Bronchial epithelial cell (primary cell): ENCODE measurements at regions not wholly inside any gene's neighbourhood (a gene's known extent, or its start where the extent isn't known, plus 50 kb on each side); places are given as distances from the start of the nearest gene placed in this dataset.

Source experiments
- DNase-seq: peaks from one replicate; pipeline ENCODE4 v3.0.0-alpha.2; 2010; ENCODE audit warnings: low read depth
- FAIRE-seq: peaks from 2 replicates; lab custom pipeline; 2011; peaks lifted over from hg19 to GRCh38; lab: Jason Lieb, UNC
- H3K27me3 ChIP-seq: 2 replicates; pipeline ENCODE4 v1.5.1; 2011; ENCODE audit warnings: low read length; ENCODE audit not compliant: control insufficient read depth, insufficient read depth
- H3K36me3 ChIP-seq: 2 replicates; pipeline ENCODE4 v1.5.1; 2011; ENCODE audit warnings: low read length; ENCODE audit not compliant: control insufficient read depth, insufficient read depth
- H3K4me3 ChIP-seq: 2 replicates; pipeline ENCODE4 v1.5.1; 2011; ENCODE audit warnings: mild to moderate bottlenecking, low read depth, low read length, control low read depth
- TF ChIP-seq, protein P1 (sequence below): IDR thresholded peaks from 2 replicates; pipeline ENCODE4 v1.5.1; 2011; ENCODE audit warnings: mild to moderate bottlenecking, moderate library complexity, low read length, control low read depth, inconsistent platforms; ENCODE audit not compliant: insufficient read depth, severe bottlenecking

DNA sequence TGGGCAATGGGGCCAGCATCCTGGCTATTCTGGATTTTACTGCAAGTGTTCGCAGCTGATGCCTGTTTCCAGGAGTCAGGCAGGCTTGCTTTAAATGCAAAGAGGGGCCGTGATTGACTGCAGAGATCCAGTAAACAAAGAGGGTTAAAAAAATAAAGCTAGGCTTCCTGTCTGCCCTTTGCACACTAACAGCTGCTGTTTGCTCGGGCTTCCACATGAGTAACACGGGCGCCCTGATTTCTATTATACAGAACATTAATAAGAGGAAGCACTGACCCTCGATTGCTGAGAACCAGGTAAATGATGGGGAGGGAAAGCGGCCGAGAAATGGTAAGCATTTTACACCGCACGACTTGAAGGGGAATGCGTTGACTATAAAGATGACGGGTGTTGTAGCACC, 254.2 kb upstream of the ZNF507 start:
- TF ChIP-seq, protein P1, sequence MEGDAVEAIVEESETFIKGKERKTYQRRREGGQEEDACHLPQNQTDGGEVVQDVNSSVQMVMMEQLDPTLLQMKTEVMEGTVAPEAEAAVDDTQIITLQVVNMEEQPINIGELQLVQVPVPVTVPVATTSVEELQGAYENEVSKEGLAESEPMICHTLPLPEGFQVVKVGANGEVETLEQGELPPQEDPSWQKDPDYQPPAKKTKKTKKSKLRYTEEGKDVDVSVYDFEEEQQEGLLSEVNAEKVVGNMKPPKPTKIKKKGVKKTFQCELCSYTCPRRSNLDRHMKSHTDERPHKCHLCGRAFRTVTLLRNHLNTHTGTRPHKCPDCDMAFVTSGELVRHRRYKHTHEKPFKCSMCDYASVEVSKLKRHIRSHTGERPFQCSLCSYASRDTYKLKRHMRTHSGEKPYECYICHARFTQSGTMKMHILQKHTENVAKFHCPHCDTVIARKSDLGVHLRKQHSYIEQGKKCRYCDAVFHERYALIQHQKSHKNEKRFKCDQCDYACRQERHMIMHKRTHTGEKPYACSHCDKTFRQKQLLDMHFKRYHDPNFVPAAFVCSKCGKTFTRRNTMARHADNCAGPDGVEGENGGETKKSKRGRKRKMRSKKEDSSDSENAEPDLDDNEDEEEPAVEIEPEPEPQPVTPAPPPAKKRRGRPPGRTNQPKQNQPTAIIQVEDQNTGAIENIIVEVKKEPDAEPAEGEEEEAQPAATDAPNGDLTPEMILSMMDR: no peak
- DNase-seq: no peak
- no peaks in the 10 kb centered on the region for H3K36me3 ChIP-seq
- no peak overlapping the region for H3K4me3 ChIP-seq
- no peaks in the 10 kb centered on the region for H3K27me3 ChIP-seq
- FAIRE-seq: no peak

DNA sequence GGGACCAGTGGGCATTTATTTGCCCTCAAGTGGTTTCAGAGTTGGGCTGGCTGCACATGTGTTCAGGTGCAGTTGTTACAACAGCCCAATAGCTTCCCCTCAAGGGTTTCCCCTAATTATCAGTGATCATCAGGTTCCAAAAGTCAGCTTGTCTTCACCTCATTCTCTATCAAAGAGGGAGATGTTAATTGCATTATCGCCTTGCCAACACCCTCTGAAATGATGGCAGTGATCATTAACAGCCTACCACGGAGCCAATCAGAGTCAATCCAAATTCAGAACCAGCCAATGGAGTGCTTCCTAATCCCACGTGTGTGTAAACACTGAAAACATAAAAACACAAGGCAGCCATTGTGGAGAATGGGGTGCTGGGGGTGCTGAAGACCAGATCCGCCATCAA, 248.4 kb upstream of the ZNF507 start:
- TF ChIP-seq, protein P1: no peak
- FAIRE-seq: no peak
- H3K4me3 ChIP-seq: no peak overlapping the region
- H3K36me3 ChIP-seq: no peaks in the 10 kb centered on the region
- DNase-seq: no peak
- H3K27me3 ChIP-seq: no peaks in the 10 kb centered on the region

DNA sequence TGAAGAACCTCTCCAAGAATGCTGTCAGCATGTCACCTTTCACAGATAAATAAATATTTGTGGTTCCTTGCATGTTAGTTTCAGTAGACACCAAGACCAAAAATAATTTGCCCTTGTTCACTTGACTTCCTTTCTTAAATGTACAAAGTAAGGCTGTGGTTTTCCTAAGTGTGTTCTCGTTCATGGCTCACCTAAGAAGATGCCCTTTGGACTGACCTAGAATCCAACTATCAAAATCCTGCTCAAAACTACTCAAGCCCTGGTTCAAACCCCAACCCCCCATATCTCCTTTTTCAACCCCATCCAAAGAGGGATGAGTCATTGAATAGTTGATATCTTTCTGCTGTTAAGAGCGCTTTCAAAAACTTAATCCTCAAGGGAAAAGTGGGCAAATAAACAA, 247.8 kb upstream of the ZNF507 start:
- TF ChIP-seq, protein P1: no peak
- no peaks in the 10 kb centered on the region for H3K36me3 ChIP-seq
- no peaks in the 10 kb centered on the region for H3K27me3 ChIP-seq
- no peak overlapping the region for H3K4me3 ChIP-seq
- FAIRE-seq: no peak
- DNase-seq: no peak

DNA sequence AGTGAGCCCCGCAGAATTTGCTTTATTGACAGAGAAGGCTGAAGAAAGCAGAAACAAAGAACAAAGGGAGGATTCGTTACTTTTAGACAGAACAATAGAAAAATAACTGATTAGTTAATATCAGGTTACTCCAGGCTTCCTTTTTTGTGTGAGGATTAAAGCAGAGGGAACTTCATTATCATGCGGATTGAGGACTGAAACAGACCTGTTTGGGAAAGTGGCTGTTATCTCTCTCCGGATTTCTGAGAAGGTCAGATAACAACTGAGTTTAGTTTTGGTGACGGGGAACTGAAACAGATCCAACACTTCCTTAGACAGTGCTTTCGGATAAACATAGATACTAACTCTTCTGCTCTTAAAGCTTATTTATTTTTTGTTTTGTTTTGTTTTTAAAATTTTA, 246.4 kb upstream of the ZNF507 start:
- Histone ChIP-seq H3K4me3 (no peak overlapping the region), H3K27me3 (no peaks in the 10 kb centered on the region), H3K36me3 (no peaks in the 10 kb centered on the region)
- FAIRE-seq (no peak), DNase-seq (no peak)
- TF ChIP-seq, protein P1: no peak

DNA sequence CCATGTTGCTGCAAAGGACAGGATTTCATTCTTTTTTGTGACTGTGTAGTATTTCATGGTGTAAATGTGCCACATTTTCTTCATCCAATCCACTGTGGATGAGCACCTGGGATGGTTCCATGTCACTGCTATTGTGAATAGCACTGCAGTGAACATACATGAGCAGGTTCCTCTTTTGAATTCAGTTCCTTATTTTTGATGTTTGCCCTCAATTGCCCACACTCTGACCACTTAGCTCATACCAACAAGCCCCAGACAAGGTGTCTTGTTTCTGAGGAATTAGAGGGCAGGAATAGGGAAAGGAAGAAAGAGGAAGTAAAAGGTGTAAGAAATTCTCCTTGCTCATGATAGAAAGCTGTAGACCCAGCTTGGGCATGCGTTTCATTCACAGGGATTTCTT, 244.2 kb upstream of the ZNF507 start:
- FAIRE-seq: no peak
- H3K4me3 ChIP-seq: no peak overlapping the region
- H3K27me3 ChIP-seq: no peaks in the 10 kb centered on the region
- no peaks in the 10 kb centered on the region for H3K36me3 ChIP-seq
- TF ChIP-seq, protein P1: no peak
- DNase-seq: no peak

DNA sequence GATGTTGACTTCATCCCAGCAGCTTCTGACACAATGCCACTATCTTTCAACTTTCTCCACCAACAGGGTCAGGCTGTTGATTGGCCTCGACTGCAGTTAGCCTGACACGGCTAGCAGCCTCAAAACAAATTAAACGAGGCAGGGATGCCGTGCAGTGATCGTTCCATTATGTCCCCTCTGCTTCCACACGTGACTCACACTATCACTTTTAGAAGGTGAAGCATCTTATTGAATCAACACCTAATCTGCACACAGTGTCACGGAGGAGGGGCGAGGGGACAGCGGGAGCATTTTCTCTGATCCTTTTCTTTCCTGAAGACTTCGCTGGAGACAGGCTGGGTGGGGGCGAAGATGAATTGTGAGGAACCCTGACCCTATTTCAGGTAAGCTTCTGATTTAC, 241.9 kb upstream of the ZNF507 start:
- TF ChIP-seq, protein P1: no peak
- no peaks in the 10 kb centered on the region for H3K36me3 ChIP-seq
- no peak overlapping the region for H3K4me3 ChIP-seq
- DNase-seq (no peak), FAIRE-seq (no peak)
- no peaks in the 10 kb centered on the region for H3K27me3 ChIP-seq
